Putamen (tissue), 1 donor: ENCODE measurements at regions not wholly inside any gene's neighbourhood (a gene's known extent, or its start where the extent isn't known, plus 50 kb on each side); places are given as distances from the start of the nearest gene placed in this dataset.
"Not testable (repeated sequence)": the region's sequence is repeated elsewhere in the genome, so short reads cannot be mapped to it uniquely, and the experiment has no call there.

ENCODE experiments used
- DNase-seq: peaks from one replicate; pipeline ENCODE4 v3.0.0-alpha.2; 2016; ENCODE audit warnings: low spot score

DNA sequence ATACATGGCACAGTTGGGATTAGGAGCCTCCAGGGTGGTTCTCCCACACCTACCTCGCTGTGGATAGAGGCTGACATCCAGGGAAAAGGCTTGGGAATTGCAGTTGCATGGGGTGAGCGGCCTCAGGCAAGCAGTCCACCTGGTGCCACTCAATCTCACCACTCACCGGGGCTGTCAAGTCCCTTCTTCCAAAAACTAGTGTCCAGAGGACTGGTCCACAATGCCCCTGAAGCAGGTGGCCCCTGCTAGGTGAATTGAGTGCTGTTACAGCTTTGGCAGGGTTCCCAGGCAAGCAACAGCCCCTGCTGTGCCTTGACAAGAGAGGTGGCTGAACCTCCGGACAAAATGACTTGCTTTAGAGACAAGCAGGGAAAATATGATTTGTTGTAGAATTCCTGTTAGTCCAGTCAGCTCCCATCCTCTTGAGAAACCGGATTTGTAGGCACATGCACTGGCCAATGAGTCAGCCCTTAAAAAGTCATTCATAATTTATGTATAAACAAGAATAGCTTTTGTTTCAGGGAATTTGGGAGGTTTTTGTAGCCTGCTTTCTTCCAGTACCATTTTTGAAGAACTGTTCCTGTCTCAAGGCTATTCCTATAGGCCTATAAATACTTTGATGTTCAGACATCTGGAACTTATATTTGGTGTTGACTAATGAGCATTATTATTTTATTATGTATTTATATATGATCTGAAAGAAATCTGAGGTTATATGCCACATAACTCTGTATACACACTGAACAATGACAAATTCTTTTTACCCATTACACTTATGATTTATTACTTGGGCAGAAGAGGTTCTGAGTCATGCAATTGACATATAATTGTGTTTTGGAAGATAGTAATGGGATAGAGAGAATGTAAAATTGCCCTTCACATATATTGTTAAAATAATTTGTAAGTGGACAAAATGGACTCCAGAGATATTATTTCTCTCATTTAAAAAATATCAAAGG, 411.1 kb downstream of the ACTL7B start:
- no peak for DNase-seq

DNA sequence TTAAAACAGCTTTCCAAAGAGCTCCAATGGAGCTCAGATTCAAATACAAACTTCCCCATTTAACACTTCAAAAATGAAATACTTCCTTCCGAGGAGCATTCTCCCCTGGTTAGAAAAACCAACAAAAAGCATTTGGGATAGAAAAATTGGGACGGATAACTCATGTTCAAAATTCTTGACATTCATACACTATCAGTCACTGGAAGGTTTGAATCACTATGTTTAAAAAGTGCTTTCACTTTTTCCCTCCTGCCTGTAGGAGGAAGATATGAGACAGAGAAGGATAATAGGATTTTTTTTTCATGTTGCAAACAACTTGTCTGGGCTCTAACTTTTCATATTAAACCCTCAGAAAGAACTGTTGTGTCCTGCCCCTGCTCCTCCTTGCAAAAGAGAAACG, 412.0 kb downstream of the ACTL7B start:
- DNase-seq = no peak

DNA sequence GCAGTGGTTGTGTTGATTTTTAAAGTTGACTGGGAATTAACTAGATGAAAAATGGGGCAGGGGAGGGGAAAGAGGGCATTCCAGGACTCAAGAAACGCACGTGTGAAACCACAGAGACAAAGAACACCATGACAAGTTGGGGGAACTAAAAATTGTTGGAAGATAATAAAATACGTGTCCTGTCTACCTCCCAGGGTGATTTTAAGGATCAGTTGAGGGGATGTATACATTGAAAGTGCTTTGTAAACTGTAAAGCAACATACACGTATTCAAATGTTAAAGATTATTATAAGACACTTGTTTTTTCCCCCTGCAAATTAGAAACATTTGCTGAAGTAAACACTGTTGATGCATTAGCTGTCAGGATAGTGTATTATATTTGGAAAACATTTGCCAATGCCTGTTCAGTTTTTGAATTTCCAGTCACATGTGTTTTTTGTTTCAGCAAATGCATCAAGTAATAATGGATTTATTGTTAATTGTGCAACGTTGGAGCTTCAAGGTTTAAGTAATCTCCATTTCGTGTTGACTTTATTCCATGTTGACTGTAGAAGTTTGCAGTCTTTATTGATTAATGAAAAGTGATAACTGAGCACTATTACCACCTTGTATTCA, 412.7 kb downstream of the ACTL7B start:
- DNase-seq = no peak

DNA sequence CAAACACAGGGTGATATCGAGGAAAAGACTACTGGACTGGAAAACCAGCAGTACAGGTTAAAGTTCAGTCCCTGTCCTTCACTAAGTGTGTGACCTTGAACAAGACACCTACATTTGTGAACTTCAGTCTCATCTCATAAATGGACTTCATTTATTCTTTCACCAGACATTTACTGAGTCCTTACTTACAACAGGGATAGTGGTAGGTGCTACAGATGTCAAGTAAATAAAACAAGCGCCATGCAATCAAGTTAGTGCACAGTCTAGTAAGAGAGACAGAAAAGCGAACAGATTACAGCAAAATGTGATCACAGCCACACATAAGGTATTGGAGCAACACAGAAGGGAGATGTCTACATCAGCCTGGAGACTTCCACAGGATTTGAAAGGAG, 413.2 kb downstream of the ACTL7B start:
- DNase-seq = no peak

DNA sequence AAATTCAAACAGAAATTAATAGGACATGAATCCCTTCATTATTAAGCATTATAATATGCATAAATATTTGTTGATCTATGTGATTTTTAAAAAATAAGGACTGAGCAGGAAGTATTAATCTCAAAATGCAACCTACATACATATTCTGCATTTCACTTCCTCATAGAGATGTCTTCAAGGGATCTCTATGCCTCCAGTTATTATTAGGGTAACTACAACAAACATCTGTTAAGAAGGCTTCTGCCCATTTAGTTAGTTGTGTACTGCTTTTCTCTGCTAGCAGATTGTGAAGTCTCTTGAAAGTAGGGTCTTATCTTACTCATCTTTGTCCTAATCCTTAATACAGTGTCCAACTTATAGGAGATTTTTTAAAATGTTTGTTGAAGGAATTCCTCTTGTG, 414.1 kb downstream of the ACTL7B start:
- no peak for DNase-seq

DNA sequence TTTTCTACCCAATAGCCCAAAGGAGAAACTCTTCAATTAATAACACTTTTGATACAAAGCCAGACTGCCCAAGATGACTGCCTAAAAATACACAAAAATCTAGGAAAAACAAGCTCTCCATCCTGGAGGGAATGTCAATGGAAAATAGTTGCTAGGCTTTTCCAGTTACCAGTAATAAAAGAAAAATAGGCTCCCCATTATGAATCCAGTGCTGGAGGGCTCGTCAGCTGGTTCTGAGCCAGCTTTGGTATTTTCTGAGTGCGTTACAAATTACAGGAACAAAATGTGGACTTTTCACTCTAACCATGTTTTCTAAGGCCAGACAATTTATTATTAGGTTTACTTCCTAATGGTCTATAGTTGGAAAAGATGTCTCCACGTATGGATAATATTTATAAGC, 414.5 kb downstream of the ACTL7B start:
- DNase-seq = no peak

DNA sequence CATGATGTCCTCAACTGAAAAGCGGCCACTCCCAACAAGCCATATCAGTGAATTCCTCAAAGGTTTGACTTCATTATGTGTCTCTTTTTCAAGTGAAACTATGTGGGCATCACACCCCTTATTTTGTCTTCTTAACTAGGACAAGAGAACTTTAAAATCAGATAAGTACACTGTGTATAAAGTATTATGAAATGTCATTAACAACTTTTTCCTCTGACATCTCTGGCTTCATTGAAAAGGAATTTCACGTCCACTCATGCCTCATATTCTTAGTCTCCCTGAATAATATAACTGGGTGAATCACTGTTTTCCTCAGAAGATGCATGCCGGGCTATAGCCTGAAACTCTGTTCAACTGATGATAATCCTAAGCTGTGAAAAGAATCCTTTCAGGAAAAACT, 415.8 kb downstream of the ACTL7B start:
- DNase-seq = no peak

DNA sequence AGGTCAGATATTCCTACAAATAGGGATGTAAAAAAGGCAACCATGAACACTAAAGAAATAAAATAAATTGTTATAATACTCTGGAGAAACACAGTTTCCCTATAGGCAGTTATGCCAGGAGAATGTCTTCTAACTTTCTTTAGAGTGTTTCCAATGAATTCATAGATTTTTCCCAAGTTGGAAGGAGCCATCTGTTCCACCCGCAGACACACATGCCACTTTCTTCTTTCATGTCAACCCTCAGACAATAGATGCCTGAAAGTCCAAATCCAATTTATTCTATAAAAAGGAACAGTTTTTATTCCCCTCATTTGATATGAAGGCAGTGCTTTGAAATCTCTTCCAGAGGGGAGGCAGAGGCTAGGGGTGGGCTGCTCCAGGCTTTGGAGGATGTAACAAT, 418.1 kb downstream of the ACTL7B start:
- no peak for DNase-seq

DNA sequence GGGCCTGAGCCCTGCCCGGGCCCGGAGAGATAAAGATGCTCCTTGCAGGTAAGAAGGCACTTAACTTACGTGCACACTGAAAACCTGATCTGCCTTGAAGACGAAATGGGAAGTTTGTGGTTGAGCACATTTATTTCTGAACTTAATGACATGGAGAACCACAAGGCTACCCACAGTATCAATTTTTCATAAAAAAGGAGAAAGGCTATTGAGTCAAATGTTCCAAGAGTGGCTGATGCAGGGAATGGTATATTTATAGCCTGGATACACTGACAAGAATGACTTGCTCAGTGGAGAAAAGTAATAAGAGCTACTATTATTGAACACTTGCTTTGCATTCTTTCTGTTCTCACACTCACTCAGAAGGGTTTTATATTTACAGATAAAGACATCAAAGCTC, 419.3 kb downstream of the ACTL7B start:
- DNase-seq = no peak

DNA sequence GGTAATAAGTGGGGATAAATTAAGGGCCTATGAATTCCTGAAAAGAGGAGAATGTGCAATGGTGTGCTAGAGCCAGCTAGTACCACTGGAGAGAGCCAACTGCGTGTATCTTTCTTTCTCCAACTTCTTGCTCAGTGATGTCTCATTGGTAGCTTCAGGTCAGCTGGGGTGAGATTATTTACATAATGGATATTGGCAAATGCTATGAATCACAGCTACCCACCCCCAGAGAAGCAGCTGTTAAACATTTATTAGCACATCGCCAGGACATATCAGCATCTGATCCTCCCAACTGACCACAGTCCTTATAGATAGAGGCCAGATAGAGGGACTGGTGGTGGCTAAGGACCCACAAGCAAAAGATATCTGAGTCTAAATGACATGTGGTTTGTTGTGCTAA, 421.3 kb downstream of the ACTL7B start:
- no peak for DNase-seq

DNA sequence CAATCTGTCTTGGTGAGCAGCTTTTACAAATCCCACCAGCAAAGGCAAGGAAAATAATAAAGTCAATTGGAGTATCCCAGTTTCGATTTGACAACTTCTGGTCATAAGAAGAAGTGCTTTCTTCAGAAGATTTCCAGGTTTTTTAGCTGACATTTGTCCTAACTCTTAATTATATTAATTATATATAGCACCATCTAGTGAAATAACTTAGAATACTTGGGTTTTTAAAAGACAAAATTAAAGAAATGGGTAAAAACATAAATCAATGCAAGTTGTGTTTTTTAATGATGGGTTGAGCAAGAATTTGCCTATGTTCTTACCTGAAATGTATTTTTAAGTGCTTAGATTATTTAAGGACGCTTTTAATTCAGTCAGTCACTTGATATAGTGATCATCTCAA, 421.8 kb downstream of the ACTL7B start:
- no peak for DNase-seq

DNA sequence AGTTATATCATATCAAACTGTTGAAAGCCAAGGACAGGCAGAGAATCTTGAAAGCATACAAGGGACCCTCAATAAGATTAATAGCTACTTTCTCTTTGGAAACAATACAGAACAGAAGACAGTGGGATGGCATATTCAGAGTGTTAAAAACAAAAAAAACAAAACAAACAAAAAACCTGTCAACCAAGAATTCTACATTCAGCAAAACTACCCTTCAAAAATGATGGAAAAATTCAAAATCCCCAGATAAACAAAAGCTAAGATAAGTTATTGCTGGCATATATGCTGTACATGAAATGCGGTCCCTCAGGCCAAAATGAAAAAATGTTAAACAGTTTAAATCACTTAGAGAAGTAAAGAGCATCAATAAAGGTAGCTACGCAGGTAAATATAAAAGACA, 425.1 kb downstream of the ACTL7B start:
- no peak for DNase-seq

DNA sequence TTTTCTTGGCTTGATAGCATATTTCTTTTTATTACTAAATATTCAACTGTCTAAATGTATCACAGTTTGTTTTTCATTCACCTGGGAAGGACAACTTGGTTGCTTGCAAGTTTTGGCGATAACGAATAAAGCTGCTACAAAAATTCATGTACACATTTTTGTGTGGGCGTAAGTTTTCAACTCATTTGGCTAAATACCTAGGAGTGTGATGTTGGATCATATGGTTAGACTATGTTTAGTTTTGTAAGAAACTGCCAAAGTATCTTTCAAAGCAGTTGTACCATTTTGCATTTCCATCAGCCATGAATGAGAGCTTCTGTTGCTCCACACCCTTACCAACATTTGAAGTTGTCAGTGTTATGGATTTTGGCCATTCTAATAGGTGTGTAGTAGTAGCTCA, 428.0 kb downstream of the ACTL7B start:
- no peak for DNase-seq

DNA sequence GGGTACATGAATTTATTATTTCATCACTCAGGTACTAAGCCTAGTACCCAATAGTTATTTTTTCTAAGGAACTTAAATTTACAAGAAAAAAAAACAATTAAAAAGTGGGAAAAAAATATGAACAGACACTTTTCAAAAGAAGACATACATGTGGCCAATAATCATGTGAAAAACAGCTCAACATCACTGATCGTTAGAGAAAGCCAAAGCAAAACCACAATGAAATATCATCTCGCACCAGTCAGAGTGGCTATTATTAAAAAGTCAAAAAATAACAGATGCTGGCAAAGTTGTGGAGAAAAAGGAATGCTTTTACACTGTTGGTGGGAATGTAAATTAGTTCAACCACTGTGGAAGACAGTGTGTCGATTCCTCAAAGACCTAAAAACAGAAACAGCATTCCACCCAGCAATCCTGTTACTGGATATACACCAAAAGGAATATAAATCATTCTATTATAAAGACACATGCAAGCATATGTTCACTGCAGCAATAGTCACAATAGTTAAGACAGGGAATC, 429.3 kb downstream of the ACTL7B start:
- DNase-seq = not testable (repeated sequence)

DNA sequence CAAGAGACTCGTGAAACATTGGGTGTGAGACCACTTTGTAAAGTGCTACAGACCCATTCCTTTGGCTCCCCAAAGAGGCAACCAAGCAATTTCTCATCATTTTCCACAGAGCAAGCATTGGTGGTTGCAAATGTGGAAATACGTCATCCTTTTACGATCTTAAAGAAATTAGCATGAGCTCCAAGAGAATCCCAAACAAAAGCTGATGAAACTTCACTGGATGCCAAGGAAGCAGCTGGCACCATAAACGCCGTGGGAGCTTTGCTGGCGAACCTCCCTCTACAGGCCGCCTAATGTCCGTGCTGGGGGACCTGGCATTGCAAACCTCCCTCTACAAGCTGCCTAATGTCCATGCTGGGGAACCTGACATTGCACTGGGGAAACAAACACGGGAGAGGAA, 432.4 kb downstream of the ACTL7B start:
- DNase-seq = no peak

DNA sequence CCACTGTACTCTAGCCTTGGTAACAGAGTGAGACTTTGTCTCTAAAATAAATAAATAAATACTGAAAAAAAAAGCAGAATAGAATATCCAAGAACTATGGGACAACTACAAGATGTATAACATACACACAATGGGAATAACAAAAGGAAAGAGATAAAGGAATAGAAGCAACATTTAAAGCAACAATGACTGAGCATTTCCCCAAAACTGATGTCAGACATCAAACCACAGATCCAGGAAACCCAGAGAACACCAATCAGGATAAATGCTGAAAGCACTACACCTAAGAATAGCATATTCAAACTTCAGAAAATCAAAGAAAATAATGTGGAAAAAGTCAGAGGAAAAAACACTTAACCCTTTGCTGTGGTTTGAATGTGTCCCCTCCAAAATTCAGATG, 436.4 kb downstream of the ACTL7B start:
- DNase-seq = no peak

DNA sequence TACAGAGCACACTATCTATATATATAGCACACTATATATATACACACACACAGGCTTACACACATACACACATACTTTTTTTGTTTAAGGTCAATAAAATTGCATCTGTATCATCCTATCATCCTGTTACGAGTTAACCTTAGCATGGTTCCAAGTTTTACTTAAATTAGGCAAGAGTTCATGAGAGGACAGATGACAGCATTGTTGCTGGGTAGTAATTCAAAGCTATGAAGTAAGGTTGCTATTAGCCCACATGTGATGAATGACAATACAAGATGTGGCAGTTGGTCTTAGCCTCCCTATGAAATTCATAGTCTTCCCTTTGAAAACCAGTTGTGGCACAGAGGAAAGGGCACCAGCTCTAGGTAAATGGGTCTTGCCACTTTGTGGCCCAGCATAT, 438.1 kb downstream of the ACTL7B start:
- DNase-seq = no peak

DNA sequence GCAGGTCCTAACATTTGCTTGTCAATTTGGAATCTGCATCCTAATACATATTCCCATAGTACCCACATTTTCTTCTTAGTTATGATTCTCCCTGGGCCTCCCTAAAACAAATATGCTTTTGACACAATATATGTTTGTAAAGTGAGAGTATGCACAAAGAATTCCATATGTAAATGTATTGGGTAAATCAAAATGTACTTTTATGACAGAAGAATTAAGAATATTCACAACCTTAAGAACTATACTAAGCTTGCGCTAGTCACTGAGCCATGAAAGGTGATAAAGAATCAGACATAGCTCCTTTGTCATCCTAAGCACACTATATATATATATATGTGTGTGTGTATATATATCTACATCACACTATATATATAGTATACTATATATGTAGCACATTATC, 438.5 kb downstream of the ACTL7B start:
- DNase-seq = no peak

DNA sequence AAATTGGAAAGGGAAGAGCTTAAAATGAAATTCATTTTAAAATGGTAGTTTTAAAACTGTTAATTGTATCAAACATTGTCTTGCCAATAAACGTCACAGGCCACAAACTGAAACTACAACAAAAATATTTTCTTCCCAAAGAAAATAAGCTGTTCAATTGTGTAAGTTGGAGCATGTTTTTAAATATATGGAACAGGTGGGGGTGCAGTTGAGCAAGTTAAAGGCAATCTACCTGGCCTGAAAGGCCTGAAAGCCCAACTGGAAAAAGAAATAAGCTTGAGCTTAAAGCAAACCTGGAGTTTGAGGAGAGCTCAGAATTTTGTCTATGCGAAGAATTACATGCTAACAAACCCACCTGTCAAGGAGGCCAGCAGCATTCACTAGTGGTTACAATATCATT, 439.5 kb downstream of the ACTL7B start:
- DNase-seq = no peak

DNA sequence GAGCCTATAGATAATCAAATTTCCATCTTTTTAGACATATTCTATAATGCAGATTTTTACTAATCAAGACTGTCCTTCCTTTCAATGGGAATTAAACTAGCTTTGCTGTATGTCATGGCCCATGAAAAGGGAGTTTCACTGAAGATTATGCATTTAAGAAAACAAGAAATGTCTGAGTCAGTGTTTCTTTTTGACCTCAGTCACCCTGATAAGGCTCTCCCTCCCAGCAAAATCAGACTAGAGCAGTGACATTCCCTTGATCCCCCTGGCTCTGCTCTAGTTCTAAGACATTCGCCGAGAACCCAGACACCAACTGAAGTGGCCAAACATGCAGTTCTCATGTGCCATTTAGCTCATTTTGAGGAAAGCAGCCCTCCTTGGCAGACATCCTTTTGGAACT, 442.0 kb downstream of the ACTL7B start:
- DNase-seq = no peak

DNA sequence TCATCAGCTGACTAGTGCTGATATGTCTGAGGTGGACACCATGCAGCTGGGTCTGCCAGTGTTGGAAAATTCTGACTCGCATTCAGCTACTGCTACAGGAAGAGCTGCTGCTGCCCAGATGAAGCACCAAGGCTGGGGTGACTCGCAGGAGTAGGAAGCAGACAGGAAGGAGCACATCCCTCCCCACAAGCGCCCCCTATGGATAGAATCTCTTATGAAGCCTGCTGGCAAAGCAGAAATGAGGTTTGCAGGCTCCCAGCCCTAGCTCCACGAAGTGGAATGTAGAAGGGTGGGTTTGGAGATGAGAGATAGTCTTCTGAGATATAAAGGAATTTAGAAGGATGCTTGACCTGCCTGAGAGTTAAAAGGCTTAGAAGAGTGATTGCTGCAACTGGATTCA, 443.0 kb downstream of the ACTL7B start:
- no peak for DNase-seq

DNA sequence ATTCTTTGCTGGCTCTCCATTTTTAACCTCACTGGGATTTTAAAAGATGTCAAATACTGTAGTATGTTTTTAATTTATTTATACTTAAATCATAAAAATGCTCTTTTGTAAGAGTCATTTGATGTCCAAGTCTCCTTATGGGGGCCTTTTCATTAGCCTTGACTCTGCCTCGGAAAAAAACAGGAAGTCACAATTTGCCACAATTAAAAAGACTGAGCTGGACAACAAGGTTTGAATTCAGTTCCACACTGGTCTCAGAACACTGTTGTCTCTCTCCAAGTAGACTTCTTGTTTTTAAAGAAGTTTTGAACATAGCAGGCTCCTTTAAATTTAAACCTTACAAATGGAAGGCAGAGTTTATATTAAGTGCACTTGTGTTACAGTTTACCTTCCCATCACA, 444.2 kb downstream of the ACTL7B start:
- DNase-seq = no peak

DNA sequence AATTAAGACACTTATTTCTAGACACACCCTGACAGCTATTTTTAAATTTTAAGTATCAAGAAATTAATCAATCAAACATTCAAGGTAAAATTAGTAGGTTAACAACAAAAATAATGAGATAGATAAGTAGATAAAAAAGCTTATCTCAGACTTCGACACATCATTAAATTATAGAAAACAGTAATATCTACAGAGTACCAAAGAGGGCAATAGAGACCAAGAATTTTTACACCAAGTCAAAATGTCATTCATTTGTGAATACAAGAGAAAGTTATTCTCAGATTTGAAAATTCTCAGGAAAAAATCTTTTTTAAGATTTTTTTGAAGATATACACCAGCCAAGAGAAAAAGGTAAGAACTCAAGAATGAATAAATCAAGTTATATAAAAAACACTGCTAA, 445.6 kb downstream of the ACTL7B start:
- no peak for DNase-seq

DNA sequence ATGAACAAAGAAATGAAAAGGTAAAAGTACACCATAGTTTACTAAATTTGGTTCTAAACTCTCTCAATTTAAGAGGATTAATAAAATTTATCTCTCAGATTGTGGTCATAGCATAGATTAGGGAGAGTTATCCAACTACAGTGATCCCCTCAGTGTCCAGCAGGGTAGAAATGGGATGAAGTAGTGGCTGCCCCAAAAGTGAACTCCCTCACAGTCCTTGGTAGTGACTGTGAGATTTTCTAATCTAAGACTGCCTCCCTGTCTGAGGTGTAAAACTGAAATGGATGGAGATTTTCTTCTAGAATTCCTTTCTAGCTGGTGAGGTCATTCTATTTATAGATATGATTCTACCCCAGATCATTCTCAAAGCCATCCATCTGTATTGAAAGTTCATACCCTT, 455.5 kb downstream of the ACTL7B start:
- DNase-seq = no peak
